PC-3 (cell line): ENCODE measurements at regions not wholly inside any gene's neighbourhood (a gene's known extent, or its start where the extent isn't known, plus 50 kb on each side); places are given as distances from the start of the nearest gene placed in this dataset.

ENCODE experiments used
- CTCF ChIP-seq: fragments of 300-600 bp; sonication (generic); conservative IDR thresholded peaks from 2 replicates; pipeline ENCODE4 v1.5.1; 2017; ENCODE audit warnings: antibody characterized with exemption, low read depth, mild to moderate bottlenecking, low read length
- EZH2 ChIP-seq: fragments of 300-600 bp; sonication (generic); IDR thresholded peaks from one replicate; pipeline ENCODE4 v1.6.1; 2017; ENCODE audit warnings: antibody characterized with exemption, mild to moderate bottlenecking, low read length; ENCODE audit not compliant: unreplicated experiment

- TF ChIP-seq CTCF (no peak), EZH2 (no peak)
Observed at GRCh38 chr2:175450029-175450760, 268.7 kb upstream of the ATP5MC3 start.
